OCI-LY1 (cell line): ENCODE measurements at regions not wholly inside any gene's neighbourhood (a gene's known extent, or its start where the extent isn't known, plus 50 kb on each side); places are given as distances from the start of the nearest gene placed in this dataset.

ENCODE experiments used
- H2AFZ ChIP-seq: fragments of 200-600 bp; sonication (generic), shearing (Covaris generic); 2 replicates; pipeline ENCODE4 v1.6.0; 2014; ENCODE audit warnings: antibody characterized with exemption, mild to moderate bottlenecking, low read length
- H3F3A ChIP-seq: fragments of 200-600 bp; sonication (generic), shearing (Covaris generic); 2 replicates; pipeline ENCODE4 v1.6.0; 2014; ENCODE audit warnings: mild to moderate bottlenecking, antibody characterized with exemption, low read length, moderate library complexity; ENCODE audit not compliant: insufficient read depth
- H3K27ac ChIP-seq: fragments of 200-600 bp; sonication (generic); 2 replicates; pipeline ENCODE4 v1.5.1; 2014; ENCODE audit warnings: low read length, mixed run types, mild to moderate bottlenecking, low read depth; ENCODE audit not compliant: poor library complexity, severe bottlenecking
- H3K27me3 ChIP-seq: fragments of 200-600 bp; sonication (generic); 2 replicates; pipeline ENCODE4 v1.6.0; 2014; ENCODE audit warnings: antibody characterized with exemption, mild to moderate bottlenecking, low read length, moderate library complexity; ENCODE audit not compliant: insufficient read depth
- H3K36me3 ChIP-seq: fragments of 200-600 bp; sonication (generic); 2 replicates; pipeline ENCODE4 v1.6.1; 2014; ENCODE audit warnings: mild to moderate bottlenecking, antibody characterized with exemption, low read length, moderate library complexity, mixed read lengths; ENCODE audit not compliant: insufficient read depth
- H3K4me1 ChIP-seq: fragments of 200-600 bp; sonication (generic); 2 replicates; pipeline ENCODE4 v1.5.1; 2014; ENCODE audit warnings: mild to moderate bottlenecking, low read length, moderate library complexity; ENCODE audit not compliant: insufficient read depth, severe bottlenecking
- H3K4me2 ChIP-seq: fragments of 200-600 bp; sonication (generic), shearing (Covaris generic); 2 replicates; pipeline ENCODE4 v1.6.1; 2014; ENCODE audit warnings: low read length
- H3K4me3 ChIP-seq: fragments of 200-600 bp; sonication (generic); 2 replicates; pipeline ENCODE4 v1.5.1; 2014; ENCODE audit warnings: low read length, low read depth, mild to moderate bottlenecking, mixed read lengths; ENCODE audit not compliant: poor library complexity, severe bottlenecking
- H3K79me2 ChIP-seq: fragments of 200-600 bp; shearing (Covaris generic); 2 replicates; pipeline ENCODE4 v1.6.1; 2016; ENCODE audit warnings: mixed run types, low read length, mixed read lengths; ENCODE audit not compliant: insufficient read depth
- H3K9ac ChIP-seq: fragments of 200-600 bp; sonication (generic), shearing (Covaris generic); 2 replicates; pipeline ENCODE4 v1.6.1; 2014; ENCODE audit warnings: mild to moderate bottlenecking, low read length, mixed read lengths
- H3K9me2 ChIP-seq: fragments of 200-600 bp; sonication (generic), shearing (Covaris generic); 2 replicates; pipeline ENCODE4 v1.6.1; 2014; ENCODE audit warnings: low read depth, mild to moderate bottlenecking, low read length, mixed read lengths
- H3K9me3 ChIP-seq: fragments of 200-600 bp; shearing (Covaris generic); 2 replicates; pipeline ENCODE4 v1.6.1; 2014; ENCODE audit warnings: low read length, mixed read lengths
- H4K20me1 ChIP-seq: fragments of 200-600 bp; sonication (generic), shearing (Covaris generic); 2 replicates; pipeline ENCODE4 v1.6.0; 2016; ENCODE audit warnings: mild to moderate bottlenecking, low read length; ENCODE audit not compliant: insufficient read depth
- EZH2 ChIP-seq: fragments of 200-600 bp; sonication (generic), shearing (Covaris generic); IDR thresholded peaks from 2 replicates; pipeline ENCODE4 v1.8.0; 2017; ENCODE audit warnings: borderline replicate concordance, mixed run types, mild to moderate bottlenecking, antibody characterized with exemption, low read length, moderate library complexity, mixed read lengths
- TF ChIP-seq, protein P1 (sequence below): fragments of 200-600 bp; sonication (generic), shearing (Covaris generic); IDR thresholded peaks from 2 replicates; pipeline ENCODE4 v1.5.1; 2017; ENCODE audit warnings: mild to moderate bottlenecking, antibody characterized with exemption, low read length, moderate library complexity, mixed read lengths

DNA sequence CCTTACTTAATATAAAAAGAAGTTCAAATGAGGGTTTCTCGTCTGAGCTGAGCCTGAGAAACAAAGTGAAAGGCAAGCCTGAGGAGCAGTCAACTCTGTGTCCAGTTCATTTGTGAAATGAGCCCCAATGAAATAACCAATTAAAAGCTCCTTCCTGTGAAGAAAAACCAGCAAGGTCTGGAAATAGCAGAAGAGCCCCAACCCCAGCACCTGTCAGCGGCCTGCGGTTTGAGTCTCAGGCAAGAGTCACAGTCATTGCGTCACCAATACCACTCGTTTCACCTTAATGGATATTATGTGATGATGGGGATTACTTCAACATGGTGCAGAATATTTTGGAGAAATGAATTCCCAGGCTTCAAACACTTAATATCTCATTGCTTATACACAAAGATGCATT is 211.3 kb upstream of the DPP6 start:
- H3K27me3 ChIP-seq = no peaks in the 10 kb centered on the region
- H3K4me2 ChIP-seq = no peak overlapping the region
- no peaks in the 10 kb centered on the region for H4K20me1 ChIP-seq
- H3K27ac ChIP-seq = no peak overlapping the region
- H3K9me2 ChIP-seq = no peaks in the 10 kb centered on the region
- H3K79me2 ChIP-seq = no peaks in the 10 kb centered on the region
- H3K4me3 ChIP-seq = no peak overlapping the region
- TF ChIP-seq EZH2 = no peak
- TF ChIP-seq, protein P1, sequence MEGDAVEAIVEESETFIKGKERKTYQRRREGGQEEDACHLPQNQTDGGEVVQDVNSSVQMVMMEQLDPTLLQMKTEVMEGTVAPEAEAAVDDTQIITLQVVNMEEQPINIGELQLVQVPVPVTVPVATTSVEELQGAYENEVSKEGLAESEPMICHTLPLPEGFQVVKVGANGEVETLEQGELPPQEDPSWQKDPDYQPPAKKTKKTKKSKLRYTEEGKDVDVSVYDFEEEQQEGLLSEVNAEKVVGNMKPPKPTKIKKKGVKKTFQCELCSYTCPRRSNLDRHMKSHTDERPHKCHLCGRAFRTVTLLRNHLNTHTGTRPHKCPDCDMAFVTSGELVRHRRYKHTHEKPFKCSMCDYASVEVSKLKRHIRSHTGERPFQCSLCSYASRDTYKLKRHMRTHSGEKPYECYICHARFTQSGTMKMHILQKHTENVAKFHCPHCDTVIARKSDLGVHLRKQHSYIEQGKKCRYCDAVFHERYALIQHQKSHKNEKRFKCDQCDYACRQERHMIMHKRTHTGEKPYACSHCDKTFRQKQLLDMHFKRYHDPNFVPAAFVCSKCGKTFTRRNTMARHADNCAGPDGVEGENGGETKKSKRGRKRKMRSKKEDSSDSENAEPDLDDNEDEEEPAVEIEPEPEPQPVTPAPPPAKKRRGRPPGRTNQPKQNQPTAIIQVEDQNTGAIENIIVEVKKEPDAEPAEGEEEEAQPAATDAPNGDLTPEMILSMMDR = no peak
- H3F3A ChIP-seq = no peaks in the 10 kb centered on the region
- H2AFZ ChIP-seq = no peak overlapping the region
- no peak overlapping the region for H3K9ac ChIP-seq
- H3K9me3 ChIP-seq = no peaks in the 10 kb centered on the region
- no peaks in the 10 kb centered on the region for H3K4me1 ChIP-seq
- no peaks in the 10 kb centered on the region for H3K36me3 ChIP-seq

DNA sequence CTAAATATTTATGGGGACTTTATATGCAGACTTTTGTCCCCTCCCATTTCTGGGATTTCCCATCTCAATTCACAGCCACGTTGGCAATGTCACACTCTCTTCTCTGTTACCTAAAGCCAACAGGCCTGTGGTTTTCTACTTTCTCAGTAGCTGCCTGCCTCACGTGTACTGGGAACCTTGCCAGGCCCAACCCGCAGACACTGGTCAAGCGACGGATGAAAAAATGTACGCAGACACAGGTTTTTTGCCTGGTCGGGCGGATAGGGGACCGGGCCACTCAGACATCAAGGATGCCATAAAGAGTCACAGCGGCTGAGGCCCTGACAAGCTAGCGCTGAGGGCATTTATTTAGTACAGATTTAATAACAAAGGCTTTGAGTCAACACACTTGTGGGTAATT is 204.4 kb upstream of the DPP6 start:
- Histone ChIP-seq H3K27ac (no peak overlapping the region), H3K79me2 (no peaks in the 10 kb centered on the region), H3K36me3 (no peaks in the 10 kb centered on the region), H2AFZ (no peak overlapping the region), H3K4me3 (no peak overlapping the region), H4K20me1 (no peaks in the 10 kb centered on the region), H3K9me2 (no peaks in the 10 kb centered on the region), H3K4me2 (no peak overlapping the region), H3K9me3 (no peaks in the 10 kb centered on the region), H3K9ac (no peak overlapping the region), H3K27me3 (no peaks in the 10 kb centered on the region), H3F3A (no peaks in the 10 kb centered on the region), H3K4me1 (no peaks in the 10 kb centered on the region)
- no peak for TF ChIP-seq EZH2
- TF ChIP-seq, protein P1 = no peak

DNA sequence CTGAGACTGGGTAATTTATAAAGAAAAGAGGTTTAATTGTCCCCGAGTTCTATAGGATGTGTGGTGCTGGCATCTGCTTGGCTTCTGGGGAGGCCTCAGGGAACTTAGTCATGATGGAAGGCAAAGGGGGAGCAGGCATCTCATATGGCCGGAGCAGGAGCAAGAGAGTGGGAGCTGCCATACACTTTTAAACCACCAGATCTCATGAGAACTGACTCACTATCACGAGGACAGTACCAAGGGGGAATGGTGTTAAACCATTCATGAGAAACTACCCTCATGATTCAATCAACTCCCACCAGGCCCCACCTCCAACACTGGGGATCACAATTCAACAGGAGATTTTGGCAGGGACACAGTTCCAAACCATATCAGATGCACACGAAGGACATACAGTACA is 199.9 kb upstream of the DPP6 start:
- H3K9ac ChIP-seq = no peak overlapping the region

More for the DNA sequence above, 199.9 kb upstream of the DPP6 start:
- no peak for TF ChIP-seq EZH2
- TF ChIP-seq, protein P1 = no peak
- no peak overlapping the region for H2AFZ ChIP-seq
- H3K27me3 ChIP-seq = no peaks in the 10 kb centered on the region
- no peak overlapping the region for H3K4me3 ChIP-seq
- no peak overlapping the region for H3K27ac ChIP-seq
- H3K4me1 ChIP-seq = no peaks in the 10 kb centered on the region
- H4K20me1 ChIP-seq = no peaks in the 10 kb centered on the region
- H3K9me2 ChIP-seq = no peaks in the 10 kb centered on the region
- no peak overlapping the region for H3K4me2 ChIP-seq
- H3K79me2 ChIP-seq = no peaks in the 10 kb centered on the region
- H3F3A ChIP-seq = no peaks in the 10 kb centered on the region
- H3K9me3 ChIP-seq = no peaks in the 10 kb centered on the region; the same call in 1 of the 2 replicates
- no peaks in the 10 kb centered on the region for H3K36me3 ChIP-seq
